ENCODE measurements at regions not wholly inside any gene's neighbourhood (a gene's known extent, or its start where the extent isn't known, plus 50 kb on each side); places are given as distances from the start of the nearest gene placed in this dataset.

DNA sequence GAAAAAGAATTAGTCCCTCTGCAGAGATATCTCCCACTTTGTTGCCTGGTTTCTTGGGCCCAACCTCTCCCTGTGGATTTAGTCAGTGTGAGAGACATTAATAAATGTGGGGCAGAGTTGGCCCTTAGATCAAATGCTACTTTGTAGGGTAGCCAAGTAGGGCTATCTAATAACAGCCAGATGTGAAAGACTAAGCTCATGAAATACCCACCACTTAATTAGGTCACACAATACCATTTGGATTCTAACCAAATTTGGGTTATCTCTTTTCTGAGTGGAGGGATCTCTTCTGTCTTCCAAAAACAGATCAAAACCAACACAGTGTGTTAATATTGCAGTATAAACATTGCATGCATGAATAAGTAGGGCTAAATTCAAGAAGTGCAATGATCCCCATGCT is 626.8 kb upstream of the ZEB2 start:
- Mint-ChIP-seq H3K27me3 (ENCODE audit: low read depth) (no peaks in the 10 kb centered on the region), H3K4me1 (no peaks in the 10 kb centered on the region)

GRCh38 chr2:145144131-145144728 is 624.3 kb upstream of the ZEB2 start:
- Mint-ChIP-seq H3K27ac (no peak overlapping the region), H3K27me3 (ENCODE audit: low read depth) (no peaks in the 10 kb centered on the region), H3K9me3 (peaks cover 10% of the 10 kb centered on the region)

More for the DNA sequence above, 626.8 kb upstream of the ZEB2 start:
- Mint-ChIP-seq H3K9me3 (peaks cover 15% of the 10 kb centered on the region), H3K27ac (no peak overlapping the region), H3K36me3 (ENCODE audit: low read depth) (no peaks in the 10 kb centered on the region), H3K4me3 (no peak overlapping the region)
- TF ChIP-seq CTCF (IDR thresholded peaks at IDR 0.05; ENCODE audit: unreplicated experiment in 3 of 3): no peak

DNA sequence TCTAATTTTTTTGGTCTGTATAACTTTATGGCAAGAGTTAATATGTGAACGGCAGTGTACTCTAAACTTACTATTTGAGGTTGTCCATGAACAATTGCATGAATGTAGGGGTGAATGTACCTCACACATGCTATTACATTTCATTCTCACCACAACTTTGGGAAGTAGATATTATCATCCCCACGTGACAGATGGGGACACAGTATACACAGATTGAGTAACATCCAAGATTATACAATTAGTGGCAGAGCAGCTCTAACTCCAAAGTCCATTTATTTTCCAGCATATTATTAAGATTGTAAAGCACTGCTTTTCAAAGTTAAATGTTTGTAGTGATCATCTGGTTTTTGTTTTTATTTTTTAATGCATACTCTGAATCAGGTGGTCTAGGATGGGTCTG is 622.1 kb upstream of the ZEB2 start:
- no peaks in the 10 kb centered on the region for H3K27me3 Mint-ChIP-seq (ENCODE audit: low read depth)
- no peak overlapping the region for H3K27ac Mint-ChIP-seq
- no peak overlapping the region for H3K4me3 Mint-ChIP-seq
- TF ChIP-seq CTCF (IDR thresholded peaks at IDR 0.05; ENCODE audit: unreplicated experiment in 3 of 3): no peak
- H3K4me1 Mint-ChIP-seq: no peaks in the 10 kb centered on the region
- H3K36me3 Mint-ChIP-seq (ENCODE audit: low read depth): no peaks in the 10 kb centered on the region
- H3K9me3 Mint-ChIP-seq: peaks cover 9% of the 10 kb centered on the region

More at GRCh38 chr2:145144131-145144728, 624.3 kb upstream of the ZEB2 start:
- no peaks in the 10 kb centered on the region for H3K36me3 Mint-ChIP-seq (ENCODE audit: low read depth)
- H3K4me3 Mint-ChIP-seq: no peak overlapping the region
- no peak for TF ChIP-seq CTCF (IDR thresholded peaks at IDR 0.05; ENCODE audit: unreplicated experiment in 3 of 3)
- no peaks in the 10 kb centered on the region for H3K4me1 Mint-ChIP-seq

GRCh38 chr2:145140658-145141057 is 620.7 kb upstream of the ZEB2 start:
- H3K4me3 Mint-ChIP-seq: no peak overlapping the region
- no peaks in the 10 kb centered on the region for H3K27me3 Mint-ChIP-seq (ENCODE audit: low read depth)
- peaks cover 10% of the 10 kb centered on the region for H3K9me3 Mint-ChIP-seq
- TF ChIP-seq CTCF (IDR thresholded peaks at IDR 0.05; ENCODE audit: unreplicated experiment in 3 of 3): no peak
- no peaks in the 10 kb centered on the region for H3K4me1 Mint-ChIP-seq
- H3K27ac Mint-ChIP-seq: no peak overlapping the region
- H3K36me3 Mint-ChIP-seq (ENCODE audit: low read depth): no peaks in the 10 kb centered on the region

- TF ChIP-seq CTCF (IDR thresholded peaks at IDR 0.05; ENCODE audit: unreplicated experiment in 3 of 3): no peak
- Mint-ChIP-seq H3K4me1 (no peaks in the 10 kb centered on the region), H3K9me3 (peaks cover 10% of the 10 kb centered on the region), H3K4me3 (no peak overlapping the region), H3K36me3 (ENCODE audit: low read depth) (no peaks in the 10 kb centered on the region), H3K27ac (no peak overlapping the region), H3K27me3 (ENCODE audit: low read depth) (no peaks in the 10 kb centered on the region)
Observed at GRCh38 chr2:145138626-145139025, 618.7 kb upstream of the ZEB2 start.

DNA sequence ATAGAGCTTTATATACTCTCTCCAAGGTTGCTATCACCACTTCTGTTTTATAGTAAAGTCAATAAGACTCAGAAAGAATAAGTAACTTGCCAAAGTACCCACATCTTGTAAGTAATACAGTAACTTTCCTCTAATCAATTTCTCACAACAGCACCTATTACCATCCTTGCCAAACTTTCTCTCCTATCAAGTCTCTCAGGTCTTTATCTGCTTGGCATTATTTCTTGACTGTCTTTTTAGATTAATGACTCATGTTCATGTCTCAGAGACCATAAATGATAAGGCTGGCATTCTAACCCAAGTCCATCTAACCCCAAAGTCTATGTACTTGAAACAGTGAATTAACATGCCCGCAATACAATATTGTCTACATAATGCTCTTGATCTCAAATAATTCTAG is 618.0 kb upstream of the ZEB2 start:
- H3K9me3 Mint-ChIP-seq: peaks cover 10% of the 10 kb centered on the region
- no peak overlapping the region for H3K4me3 Mint-ChIP-seq
- no peaks in the 10 kb centered on the region for H3K36me3 Mint-ChIP-seq (ENCODE audit: low read depth)
- H3K27ac Mint-ChIP-seq: no peak overlapping the region
- H3K27me3 Mint-ChIP-seq (ENCODE audit: low read depth): no peaks in the 10 kb centered on the region
- no peaks in the 10 kb centered on the region for H3K4me1 Mint-ChIP-seq
- TF ChIP-seq CTCF (IDR thresholded peaks at IDR 0.05; ENCODE audit: unreplicated experiment in 3 of 3): no peak
